HG02885 (cell line): ENCODE measurements at regions not wholly inside any gene's neighbourhood (a gene's known extent, or its start where the extent isn't known, plus 50 kb on each side); places are given as distances from the start of the nearest gene placed in this dataset.
"Not testable (repeated sequence)": the region's sequence is repeated elsewhere in the genome, so short reads cannot be mapped to it uniquely, and the experiment has no call there.

ENCODE experiments used
- ATAC-seq: cut with Tn5 transposase; IDR thresholded peaks from one replicate; pipeline ENCODE4 v1.9.1; 2021; ENCODE audit warnings: mild to moderate bottlenecking; ENCODE audit not compliant: unreplicated experiment, poor library complexity

GRCh38 chr18:67145586-67146292 is 370.8 kb downstream of the DSEL start:
- no peak for ATAC-seq

GRCh38 chr18:67144329-67144728 is 372.2 kb downstream of the DSEL start:
- ATAC-seq, result no peak

DNA sequence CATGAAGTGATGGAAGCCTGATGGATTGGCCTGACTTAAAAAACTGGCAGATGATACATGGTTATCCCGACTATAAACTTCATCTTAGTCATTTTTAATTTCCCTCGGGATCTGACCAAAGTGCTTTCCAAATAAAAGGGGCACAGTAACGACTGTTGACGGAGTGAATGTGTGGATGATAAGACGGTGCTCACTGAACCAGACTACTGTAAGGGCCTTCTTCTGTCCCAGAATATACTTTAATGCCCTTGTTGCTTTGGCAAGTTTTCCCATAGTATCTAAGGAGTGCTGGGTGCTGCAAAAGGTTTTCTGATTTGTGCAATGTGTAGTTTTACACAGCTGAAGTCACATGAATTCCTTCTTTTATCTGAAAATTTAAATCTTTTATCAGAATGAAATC is 373.5 kb downstream of the DSEL start:
- no peak for ATAC-seq

GRCh38 chr18:67142604-67143003 is 373.9 kb downstream of the DSEL start:
- no peak for ATAC-seq

DNA sequence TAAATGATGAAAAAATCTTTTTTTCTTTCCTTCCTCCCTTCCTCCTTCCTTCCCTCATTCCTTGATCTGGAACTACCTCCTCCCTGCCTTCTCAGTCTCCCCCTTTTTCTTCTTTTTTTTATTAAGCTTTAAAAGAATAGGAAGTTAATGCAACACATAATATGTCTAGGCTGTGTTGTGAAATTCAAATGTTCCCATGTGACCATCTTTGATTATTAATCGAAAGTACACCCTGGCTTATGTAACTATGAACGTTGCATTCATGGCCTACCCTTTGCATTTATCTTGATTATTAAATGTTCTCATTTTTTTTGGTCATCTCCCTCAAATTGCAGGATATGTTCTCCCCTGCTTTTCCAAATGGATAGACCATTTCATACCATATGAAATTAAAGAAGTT is 376.0 kb downstream of the DSEL start:
- ATAC-seq, result no peak

GRCh38 chr18:67139899-67140298 is 376.6 kb downstream of the DSEL start:
- no peak for ATAC-seq

DNA sequence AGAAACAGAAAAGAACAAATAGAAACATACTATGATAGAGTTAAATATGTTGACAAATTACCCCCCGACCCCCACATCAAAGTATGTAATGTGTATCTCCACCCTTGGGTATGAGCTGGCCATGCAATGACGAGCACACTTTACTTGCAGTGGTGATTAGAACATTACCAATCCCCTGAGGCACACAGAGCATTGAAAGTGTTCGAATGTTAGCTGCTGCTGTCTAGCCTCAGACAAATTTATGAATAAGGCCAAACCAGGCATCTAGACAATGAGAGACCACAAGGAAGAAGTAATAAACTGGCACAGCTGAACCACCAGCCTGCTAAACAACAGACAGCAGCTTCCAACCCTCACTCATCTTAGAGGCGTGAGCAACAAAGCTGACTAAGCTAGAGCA is 380.5 kb downstream of the DSEL start:
- ATAC-seq, result no peak

GRCh38 chr18:67134911-67135310 is 381.6 kb downstream of the DSEL start:
- ATAC-seq, result no peak

DNA sequence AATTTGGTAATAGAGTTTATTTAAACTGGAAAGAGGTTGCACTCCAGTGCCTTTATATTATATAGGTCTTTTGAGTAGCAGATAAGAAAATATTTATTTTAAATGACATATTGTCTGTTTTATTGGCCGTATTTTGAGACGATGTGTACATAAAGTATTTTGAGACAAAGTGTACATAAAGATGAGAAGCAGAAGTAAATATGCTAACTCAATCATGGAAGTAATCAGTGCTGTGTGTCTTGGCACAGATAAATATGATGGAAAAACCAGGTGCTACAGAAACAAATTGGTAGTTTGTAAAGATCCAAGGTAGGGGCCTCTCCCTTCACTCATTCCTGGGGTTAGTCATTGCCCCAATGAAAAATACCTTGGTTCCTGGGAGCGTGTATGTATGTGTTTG is 382.9 kb downstream of the DSEL start:
- no peak for ATAC-seq

GRCh38 chr18:67132919-67133318 is 383.6 kb downstream of the DSEL start:
- ATAC-seq, result no peak

GRCh38 chr18:67131498-67131897 is 385.0 kb downstream of the DSEL start:
- no peak for ATAC-seq

DNA sequence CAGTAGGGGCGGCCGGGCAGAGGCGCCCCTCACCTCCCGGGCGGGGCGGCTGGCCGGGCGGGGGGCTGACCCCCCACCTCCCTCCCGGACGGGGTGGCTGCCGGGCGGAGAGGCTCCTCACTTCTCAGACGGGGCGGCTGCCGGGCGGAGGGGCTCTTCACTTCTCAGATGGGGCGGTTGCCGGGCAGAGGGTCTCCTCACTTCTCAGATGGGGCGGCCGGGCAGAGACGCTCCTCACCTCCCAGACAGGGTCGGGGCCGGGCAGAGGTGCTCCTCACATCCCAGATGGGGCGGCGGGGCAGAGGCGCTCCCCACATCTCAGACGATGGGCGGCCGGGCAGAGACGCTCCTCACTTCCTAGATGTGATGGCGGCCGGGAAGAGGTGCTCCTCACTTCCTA is 389.8 kb downstream of the DSEL start:
- not testable (repeated sequence) for ATAC-seq

GRCh38 chr18:67123901-67124300 is 392.6 kb downstream of the DSEL start:
- ATAC-seq, result no peak

GRCh38 chr18:67117804-67118203 is 398.7 kb downstream of the DSEL start:
- no peak for ATAC-seq

GRCh38 chr18:67109535-67109934 is 407.0 kb downstream of the DSEL start:
- no peak for ATAC-seq

DNA sequence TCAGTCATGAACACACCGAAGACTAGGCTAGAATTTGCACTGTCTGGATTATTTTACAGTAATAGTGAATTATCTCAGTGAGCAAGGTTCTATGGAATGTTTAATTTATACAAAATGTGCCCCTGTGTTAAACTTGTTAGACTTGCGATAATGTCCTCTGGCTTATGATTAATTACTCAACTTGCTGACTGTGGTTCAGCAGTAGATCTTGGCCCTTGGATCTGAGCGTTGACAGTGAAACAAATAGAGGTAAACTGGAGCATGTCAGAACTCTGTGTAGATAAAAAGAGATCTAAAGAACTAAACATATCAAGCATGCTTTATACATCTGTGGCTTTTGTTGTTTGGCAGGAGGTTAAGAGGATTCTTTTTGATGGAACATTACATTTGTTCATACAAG is 407.6 kb downstream of the DSEL start:
- ATAC-seq, result no peak

DNA sequence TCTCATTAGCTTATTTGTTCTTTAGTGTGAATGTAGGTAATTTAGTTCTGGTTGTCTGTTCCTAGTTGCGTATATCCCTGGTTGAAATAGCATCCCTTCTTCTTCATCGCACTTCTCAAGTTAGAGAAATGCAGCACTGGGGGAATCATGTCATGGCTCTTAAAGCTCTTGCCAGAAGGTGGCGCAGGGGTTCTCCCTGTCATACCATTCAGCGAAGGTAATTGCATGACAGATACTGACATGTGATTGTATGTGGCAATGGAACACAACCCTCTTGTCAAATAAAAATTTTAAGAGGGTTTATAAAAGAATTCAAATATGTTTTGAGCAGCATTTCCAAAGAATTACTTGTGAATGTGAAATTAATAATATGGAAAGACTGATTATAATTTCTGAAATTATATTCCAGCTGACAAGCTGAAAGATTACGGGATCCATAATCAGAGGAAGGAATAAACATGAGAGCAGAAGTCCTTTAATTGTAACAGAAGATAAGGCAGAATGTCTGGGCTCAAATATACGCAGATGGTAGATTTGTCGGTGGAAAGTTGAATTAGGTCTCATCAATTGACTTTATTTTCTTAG is 411.7 kb downstream of the DSEL start:
- ATAC-seq, result peak; percentile 96

GRCh38 chr18:67094123-67094522 is 422.4 kb downstream of the DSEL start:
- no peak for ATAC-seq

DNA sequence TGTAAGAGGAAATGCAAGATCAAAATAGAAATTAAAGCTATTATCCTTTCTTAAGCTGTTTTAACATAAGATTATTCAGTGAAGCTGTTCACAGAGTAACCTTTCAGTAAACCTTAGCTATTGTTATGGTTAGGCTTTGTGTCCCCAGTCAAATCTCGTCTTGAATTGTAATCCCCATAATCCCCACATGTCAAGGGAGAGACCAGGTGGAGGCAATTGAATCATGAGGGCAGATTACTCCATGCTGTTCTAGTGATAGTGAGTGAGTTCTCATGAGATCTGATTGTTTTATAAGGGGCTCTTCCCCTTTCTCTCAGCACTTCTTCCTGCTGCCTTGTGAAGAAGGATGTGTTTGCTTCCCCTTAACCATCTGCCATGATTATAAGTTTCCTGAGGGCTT is 424.4 kb downstream of the DSEL start:
- ATAC-seq, result no peak

DNA sequence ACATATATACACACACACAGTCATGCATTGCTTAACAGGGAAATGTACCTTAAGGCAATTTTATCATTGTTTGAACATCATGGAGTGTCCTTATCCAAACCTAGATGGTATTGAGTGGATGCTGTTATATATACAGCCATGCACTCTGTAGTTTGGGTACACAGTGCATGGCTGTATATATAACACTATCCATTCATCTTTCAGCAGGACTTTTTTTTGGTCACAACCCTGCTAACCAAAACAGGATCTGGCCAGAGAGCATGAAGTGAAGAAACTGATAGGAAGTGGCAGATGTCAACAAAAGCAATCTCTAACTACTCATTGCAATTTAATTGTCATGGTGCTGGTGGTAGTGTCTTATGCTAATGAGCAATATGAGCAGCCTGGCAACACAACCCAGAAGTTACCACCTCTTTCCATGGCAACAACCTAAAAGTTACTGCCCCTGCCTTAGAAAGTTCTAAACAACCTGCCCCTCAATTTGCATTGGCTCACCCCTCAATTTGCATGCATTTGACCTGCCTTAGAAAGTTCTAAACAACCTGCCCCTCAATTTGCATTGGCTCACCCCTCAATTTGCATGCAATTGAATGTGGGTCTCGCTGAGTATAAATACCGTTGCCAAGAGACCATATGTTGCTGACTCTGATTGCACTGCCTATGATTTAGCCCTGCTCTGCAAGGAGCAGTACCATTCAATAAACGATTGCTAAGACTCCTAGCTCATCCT is 434.9 kb downstream of the DSEL start:
- no peak for ATAC-seq

DNA sequence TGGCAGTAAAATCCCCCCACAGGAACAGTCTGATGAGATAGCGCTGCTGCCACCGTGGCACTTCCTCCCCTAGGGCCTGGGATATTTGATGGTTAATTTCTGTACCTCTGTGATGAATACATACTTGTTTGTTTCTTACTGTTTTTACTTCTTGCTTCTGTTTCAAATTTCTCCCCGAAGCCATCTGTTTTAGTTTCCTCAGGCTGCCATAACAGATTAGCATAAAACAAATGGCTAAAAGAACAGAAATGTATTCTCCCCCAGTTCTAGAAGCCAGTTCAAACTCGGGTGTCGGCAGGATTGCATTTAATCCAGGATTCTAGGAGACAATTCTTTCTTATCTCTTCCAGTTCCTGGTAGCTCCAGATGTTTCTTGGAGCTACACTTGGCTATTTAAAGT is 435.9 kb downstream of the DSEL start:
- no peak for ATAC-seq

- no peak for ATAC-seq
These were observed 442.2 kb downstream of the DSEL start for GRCh38 chr18:67074309-67074708.
